ENCODE measurements at regions not wholly inside any gene's neighbourhood (a gene's known extent, or its start where the extent isn't known, plus 50 kb on each side); places are given as distances from the start of the nearest gene placed in this dataset.

- TF ChIP-seq ARNTL (CRISPR knock-in tag; IDR thresholded peaks at IDR 0.05; ENCODE audit: borderline replicate concordance, low read depth) = no peak
- TF ChIP-seq RARB (CRISPR knock-in tag; IDR thresholded peaks at IDR 0.05) = no peak
- TF ChIP-seq PATZ1 (CRISPR knock-in tag; IDR thresholded peaks at IDR 0.05; ENCODE audit: borderline replicate concordance) = no peak
- TF ChIP-seq PPARA (CRISPR knock-in tag; IDR thresholded peaks at IDR 0.05; ENCODE audit: borderline replicate concordance) = no peak
- TF ChIP-seq CSRNP3 (CRISPR knock-in tag; IDR thresholded peaks at IDR 0.05) = no peak
- no peak for TF ChIP-seq ISL1 (CRISPR knock-in tag; IDR thresholded peaks at IDR 0.05)
These were observed 263.2 kb downstream of the PDHA2 start for GRCh38 chr4:96103086-96103485.
